NCI-H2081 (cell line): ENCODE measurements at regions not wholly inside any gene's neighbourhood (a gene's known extent, or its start where the extent isn't known, plus 50 kb on each side); places are given as distances from the start of the nearest gene placed in this dataset.
A peak's percentile ranks its signal among the peaks of the same experiment; 100 is the strongest.
"Not testable (repeated sequence)": the region's sequence is repeated elsewhere in the genome, so short reads cannot be mapped to it uniquely, and the experiment has no call there.

Experiments used
- DNase-seq, 2 experiments: peaks; one replicate each; lab custom pipeline; 2025; lab: John Stamatoyannopoulos, UW

DNA sequence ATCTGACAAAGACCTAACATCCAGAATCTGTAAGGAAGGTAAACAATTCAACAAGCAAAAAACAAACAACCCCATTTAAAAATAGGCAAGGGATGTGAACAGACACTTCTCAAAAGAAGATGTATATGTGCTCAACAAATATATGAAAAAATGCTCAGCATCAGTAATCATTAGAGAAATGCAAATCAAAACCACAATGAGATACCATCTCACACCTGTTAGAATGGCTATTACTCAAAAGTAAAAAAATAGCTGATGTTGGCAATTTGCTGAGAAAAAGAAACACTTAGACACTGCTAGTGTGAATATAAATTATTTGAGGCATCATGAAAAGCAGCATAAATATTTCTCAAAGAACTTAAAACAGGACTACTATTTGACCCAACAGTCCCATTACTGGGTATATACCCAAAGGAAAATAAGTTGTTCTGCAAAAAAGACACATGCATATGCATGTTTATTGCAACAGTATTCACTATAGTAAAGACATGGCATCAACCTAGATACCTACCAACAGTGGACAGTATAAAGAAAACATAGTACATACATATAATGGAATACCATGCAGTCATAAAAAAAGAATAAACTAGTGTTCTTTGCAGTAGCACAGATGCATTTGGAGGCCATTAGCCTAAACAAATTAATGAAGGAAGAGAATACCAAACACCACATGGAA lies 980.1 kb downstream of the KCNMA1 start:
- DNase-seq, result no peak

DNA sequence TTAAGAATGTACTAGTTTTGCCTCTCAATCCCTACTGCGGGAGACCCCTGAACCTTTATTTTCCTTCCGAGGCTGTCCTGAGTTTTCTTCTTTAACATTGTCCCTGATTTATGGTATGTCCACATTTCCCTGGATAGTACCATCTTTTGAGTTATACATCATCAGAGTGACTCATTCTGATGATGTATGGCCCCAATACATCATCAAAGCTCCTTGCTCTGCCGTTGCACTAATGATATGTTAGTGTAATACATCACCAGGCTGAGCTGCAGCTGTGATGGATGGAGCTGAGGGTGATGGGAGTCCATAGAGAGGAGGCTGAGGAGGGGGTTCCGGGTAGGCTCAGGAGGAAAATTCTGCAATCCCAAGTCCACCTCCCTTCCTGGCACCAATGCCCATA lies 986.5 kb downstream of the KCNMA1 start:
- no peak for DNase-seq

DNA sequence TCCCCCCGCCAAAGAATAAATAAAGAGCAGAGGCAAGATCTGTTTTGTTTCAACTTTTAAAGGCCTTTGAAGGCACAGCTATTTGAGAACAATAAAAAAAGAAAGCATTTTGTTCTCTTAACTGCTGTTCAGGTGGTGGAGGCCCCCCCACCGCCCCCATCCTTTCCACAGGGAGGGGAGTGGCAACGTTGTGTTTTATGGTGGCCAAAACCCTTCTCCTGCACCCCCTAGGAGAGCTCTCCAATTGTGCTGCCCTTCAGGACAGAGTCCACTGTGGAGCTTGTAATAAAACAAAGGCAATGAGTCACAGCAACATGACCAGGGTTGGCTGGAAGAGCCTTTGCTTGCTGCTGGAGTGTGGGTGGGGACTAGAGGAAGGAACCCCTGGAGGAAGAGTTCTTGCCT lies 987.9 kb downstream of the KCNMA1 start:
- no peak for DNase-seq

DNA sequence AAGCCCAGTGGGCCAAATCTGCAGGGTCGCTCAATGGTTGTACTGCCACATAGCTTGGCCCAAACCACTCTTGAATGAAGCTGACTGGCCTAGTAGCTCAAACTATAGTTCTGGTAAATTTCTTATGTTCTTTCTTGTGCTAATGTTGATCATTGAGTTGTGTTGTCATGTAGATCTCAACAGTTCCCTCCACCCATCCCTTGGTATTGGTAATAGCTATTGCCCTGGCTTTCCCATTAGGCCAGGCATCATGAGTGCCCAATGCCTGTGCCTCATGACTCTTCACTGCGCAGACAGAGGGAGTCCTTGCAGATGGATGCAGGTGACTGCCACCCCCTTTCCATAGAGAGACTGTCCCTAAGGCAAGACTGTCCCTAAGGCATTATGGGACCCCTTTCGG lies 988.4 kb downstream of the KCNMA1 start:
- no peak for DNase-seq

DNA sequence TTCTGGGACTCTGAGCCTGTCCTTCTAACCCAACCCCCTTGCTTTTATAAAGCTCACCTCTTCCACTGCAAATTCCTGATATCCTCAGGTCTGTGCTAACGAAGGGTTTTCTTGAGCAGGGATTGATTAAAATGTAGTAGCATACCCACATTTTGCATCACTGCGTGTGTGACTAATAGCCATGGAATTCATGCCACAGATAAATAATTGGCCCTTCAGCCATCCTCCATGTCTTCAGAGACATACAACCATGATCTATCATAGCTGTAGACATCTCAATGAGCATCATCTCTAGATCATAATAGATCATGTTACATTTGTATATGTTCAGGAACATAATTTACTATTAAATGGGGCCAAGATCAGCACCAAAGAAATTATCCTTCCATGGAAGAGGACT lies 990.3 kb downstream of the KCNMA1 start:
- no peak for DNase-seq

DNA sequence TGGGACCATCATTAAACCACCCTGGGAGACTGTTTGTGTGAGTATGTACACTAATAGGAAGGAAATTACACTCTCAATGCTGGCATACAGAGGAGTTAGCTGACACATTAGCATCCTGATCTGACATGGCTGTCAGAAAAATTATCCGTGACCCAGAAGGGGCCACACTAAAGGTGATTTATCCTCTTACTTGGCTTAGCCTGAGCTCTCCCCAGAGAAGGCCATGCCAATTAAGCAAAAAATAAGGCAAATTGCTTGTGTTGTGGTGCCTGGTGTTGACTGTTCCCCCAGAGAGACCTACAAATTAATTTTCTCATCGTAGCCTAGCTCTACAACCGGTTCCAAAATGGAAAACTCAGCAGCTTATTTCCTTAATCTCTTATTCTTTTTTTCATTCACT lies 992.3 kb downstream of the KCNMA1 start:
- no peak for DNase-seq

DNA sequence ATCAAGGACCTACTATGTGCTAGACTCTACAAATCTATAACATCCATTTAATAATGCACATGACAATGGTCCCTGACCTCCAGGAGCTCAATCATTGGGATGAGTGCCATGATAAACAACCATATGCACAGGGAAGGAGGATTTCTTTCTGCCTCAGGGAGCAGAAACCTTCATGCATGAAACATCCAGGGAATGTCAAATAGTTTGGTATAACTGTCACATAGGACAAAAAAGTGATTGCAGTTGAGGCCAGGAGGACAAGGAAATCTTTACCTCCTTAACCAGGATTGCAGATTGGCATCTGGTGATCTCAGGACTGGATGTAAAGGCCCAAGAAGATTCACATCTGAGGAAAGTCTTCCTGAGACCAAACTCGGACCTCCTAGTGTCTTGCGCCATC lies 993.1 kb downstream of the KCNMA1 start:
- DNase-seq, result no peak

DNA sequence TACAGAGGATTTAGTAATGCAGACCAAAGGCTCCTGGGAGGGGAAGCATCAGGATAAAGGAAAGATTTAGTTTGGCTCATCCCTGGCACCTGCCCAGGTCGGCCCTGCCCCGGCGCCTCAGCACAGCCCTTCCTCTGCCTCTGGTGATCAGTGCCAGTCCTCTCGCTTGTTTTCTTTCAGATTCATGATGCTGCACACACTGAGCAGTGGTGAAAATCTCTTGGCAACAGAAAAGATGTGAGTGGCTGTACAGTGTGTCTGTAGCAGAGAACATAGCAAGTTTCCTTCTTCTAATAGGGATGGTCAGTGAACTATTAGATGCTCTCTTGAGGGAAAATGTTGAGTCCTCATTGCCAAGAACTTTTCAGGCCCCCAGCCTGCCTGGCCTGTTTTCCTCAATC lies 994.1 kb downstream of the KCNMA1 start:
- peak in 1 of 2 experiments; percentile 6 for DNase-seq

DNA sequence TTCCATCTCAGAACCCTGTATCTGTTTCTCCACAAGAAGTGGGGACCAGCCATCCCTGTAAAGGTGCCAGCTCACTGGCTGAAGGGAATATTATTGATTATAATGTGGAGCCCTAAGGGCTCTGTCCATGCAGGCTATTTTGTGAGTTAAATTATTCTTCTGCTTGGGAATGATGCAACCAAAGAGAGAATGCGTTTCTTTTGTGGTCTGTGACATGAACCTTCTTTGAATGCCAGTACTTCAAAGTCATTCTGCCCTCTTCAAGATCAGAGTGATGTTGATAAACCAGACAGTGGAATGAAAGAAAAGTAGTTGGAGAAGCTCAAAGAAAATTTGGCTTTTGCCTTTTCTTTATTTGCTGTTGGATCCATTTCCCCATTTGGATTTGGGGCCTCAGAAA lies 995.2 kb downstream of the KCNMA1 start:
- DNase-seq, result no peak

DNA sequence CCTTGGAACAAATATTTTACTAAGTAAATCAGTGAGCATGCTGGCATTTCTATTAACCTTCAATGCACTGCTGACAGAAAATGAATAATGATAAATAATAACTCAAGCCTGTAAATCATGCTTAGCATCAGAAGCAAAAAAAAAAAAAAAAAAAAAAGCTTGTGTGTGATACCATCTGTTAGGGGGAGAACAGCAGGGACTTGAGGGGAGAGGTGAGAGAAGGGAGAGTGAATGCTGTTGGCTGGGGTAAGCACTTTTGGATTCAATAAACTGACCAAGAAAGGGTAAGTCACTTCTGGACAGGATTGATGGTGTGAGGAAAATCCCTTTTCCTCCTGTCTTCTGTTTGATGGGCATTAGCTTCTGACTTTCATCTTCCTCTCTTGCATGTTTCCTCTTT lies 996.4 kb downstream of the KCNMA1 start:
- no peak for DNase-seq

DNA sequence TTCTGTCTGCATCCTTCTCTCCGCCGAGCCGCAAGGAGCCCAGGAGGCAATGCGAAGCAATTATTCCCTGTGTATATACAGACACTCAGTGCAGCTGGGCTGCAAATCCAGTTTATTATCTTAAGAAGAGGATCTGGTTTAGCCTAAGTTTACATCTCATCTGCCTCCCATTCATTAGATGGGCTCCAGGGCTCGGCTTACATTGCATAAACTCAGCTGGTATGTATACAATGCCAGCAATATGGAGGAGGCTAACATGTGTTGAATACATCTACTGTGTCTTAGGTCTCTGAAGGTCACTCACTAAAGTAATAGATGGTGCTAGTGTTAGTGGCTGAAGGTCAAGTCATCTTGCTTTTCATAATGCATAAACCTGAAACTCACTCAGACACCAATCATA lies 996.8 kb downstream of the KCNMA1 start:
- DNase-seq, result no peak

DNA sequence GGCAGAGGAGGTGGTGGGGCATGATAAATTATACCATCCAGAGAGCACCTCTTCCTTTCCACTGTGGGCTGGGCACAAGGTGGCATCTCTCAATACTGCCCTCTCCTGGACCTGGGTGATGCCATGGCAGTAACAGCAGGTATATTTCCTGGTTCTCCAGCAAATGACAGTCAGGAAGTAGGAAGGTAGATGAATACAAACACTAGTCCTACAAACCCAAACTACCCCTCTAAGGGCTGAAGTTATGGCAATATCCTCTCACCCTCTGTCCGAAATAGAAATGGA lies 1004.9 kb downstream of the KCNMA1 start:
- DNase-seq, result peak; percentile 73 to 78

DNA sequence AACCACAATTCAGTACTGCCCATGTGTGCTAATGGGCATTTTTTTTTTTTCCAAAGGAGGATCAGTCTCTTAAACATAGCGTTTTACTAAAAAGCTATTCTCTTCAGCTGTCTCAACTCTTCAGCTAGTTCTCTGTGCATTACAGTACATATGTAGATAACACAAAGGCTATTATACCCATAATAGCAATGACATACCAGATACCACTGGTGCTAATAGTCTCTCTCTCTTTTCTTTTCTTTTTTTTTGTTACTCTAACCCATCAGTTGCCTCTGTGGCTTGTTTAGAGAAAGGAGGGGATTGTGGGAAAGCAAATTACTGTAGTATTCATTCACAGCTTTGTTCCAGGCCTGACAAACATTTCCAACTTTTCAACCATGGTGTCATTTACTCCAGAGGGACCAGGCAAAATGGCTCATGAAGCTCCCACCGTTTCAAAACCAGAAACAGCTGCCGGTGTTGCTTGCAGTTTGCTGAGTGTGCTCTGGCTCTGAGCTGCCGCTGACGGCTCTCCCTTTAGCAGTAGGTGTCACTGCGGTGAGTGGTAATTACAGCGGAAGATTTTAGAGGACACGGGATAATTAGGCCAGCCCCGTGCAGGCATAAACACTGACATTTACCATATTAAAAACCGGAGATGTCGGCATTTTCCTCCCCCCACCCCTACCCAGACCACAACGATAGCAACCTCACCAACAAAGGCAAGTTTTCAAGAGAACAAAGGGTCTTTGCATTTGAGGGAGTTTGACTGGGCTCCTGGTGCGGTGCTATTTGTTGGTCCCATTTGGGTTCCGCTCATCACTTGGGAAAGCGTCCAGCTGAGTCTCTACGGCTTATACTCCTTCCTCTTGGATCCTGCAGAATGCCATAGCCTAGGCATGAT lies 1005.5 kb downstream of the KCNMA1 start:
- peak; percentile 19 to 52 for DNase-seq

DNA sequence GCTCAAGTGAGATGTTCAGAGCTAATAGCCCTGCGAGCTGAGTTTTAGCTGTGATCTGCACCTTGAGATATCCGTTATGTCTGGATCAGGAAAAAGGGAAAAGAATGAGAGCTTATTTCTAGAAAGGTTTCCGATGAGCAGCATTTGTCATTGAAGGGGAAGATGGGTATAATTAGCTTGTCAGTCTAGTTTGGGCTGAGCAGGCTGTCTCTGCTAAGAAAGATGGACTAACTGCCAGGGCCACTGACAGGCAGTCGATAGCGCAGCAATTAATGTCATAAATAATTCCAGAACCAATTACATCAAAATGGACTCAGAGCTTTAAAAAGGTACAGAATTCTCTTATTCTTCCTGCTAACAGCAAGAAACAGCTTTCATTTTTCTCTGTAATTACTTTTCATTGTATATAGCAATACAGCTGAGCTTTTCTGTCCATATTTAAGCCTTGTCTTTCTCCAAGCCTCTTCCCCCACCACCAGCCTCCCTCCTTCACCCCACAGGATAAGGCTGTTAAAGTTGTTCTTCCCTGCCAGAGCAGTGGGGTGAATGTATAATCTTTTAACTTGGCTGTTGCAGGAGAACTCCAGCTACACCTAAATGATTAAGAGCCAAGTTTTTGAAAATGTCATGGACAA lies 1006.5 kb downstream of the KCNMA1 start:
- DNase-seq, result no peak

DNA sequence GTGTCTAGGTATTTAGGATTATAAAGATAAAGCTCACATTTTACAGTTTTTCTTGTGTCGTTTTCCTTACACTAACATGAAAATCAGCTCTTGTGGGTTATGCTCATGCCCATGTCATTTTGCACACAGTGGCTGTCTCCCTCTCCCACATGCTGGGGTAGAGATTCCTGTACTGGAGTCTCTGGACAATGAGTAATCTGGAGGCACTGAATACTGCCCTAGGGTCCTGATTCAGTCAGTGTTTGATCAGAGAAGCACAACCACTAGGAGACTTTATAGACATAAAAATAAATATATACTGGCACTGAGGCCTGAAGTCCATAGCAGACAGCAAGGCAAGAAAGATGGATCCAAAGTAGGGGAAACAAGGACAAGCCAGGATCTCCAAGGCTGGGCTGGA lies 1008.8 kb downstream of the KCNMA1 start:
- DNase-seq, result no peak

DNA sequence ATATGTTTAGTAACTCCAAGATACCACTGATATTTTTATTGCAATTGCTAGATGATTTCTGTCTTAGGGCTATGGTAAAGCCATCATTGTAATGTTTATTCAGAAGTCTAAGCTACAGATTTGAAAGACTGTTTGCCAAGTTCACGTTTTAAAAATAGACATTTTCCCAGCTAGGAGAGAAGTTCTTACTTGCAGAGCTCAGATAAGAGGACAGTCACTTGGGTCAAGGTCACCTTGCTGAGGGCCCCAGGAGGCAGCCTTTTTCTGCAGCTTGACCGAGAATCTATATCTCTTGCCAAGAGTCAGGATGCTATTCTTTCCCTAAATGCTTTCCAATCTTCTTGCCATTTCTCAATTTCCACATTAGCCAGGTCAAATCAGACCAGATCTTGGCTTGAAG lies 1011.2 kb downstream of the KCNMA1 start:
- DNase-seq, result no peak

DNA sequence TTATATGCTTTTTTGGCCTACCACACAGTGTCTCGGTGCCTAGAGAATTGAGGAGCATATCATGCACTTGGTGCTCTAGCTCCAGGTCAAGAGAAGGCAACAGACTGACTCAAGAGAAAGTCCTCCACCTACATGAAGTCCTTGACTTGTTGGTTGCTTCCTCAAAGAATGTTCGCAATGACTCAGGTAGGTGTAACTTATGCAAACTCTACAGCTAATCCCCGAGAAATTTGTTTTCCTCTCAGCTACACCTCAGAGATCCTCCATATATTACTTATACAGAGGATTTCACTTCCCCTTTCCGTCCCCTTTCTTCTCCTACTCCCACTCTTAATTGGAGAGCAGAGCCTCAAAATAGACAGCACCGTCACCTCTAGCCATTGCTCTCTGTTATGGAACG lies 1013.1 kb downstream of the KCNMA1 start:
- DNase-seq, result no peak

DNA sequence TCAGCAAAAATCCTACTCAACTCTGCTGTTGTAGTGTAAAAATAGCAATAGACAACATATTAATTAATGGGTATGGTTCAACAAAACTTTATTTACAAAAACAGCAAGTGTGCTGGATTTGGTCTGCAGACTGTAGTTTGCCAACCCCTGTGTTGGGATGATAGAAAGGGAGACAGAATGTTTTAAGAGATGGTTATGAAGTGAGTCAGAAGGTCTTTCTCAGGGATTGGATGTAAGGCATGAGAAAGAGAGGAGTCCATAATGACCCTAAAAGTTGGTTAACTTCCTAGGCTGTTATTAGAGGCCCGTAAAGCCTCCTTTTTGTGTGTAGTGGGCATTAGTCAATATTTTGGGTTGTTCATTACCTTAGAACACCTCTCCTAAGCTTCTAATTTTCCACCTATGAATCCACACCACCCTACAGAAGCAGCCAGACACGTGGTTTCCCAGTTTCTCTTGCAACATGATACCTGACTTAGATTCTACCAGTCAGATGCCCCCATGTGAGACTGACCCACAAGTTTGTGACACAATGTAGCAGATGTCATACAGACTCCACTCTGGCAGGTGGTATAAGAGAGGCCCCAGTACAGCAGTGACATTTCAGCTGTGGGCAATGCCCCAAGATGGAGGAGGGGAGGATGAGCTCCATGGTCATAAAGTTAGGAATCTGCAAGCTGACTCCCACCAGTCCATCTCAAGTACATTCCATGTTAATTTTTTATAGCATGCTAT lies 1015.6 kb downstream of the KCNMA1 start:
- DNase-seq, result no peak

DNA sequence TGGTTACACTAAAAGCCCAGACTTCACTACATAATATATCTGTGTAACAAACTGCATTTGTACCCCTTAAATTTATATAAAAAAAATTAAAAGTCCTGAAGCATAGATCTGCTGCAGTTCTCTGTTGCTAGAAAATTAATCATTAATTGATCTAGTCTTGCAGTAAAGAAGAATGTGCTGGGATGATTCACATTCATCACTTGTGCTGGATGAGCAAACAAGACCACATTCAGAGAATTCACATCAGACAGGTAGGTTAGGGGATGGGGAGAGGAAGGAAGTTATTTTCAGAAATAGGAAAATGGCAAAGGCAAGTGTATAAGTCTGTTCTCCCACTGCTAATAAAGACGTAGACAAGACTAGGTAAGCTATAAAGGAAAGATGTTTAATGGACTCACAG lies 1019.0 kb downstream of the KCNMA1 start:
- no peak for DNase-seq

DNA sequence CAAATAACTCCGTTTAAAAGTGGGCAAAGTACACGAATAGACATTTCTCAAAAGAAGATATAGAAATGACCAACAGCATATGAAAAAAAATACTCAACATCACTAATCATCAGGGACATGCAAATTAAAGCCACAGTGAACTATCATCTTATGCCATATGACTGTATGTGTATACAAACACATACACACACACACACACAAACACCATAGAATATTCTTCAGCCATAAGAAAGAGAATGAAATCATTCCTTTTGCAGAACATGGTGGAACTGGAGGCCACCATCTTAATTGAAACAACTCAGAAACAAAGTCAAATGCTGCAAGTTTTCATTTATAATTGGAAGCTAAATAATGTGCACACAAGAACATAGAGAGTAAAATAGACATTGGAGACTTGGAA lies 1019.4 kb downstream of the KCNMA1 start:
- no peak for DNase-seq

DNA sequence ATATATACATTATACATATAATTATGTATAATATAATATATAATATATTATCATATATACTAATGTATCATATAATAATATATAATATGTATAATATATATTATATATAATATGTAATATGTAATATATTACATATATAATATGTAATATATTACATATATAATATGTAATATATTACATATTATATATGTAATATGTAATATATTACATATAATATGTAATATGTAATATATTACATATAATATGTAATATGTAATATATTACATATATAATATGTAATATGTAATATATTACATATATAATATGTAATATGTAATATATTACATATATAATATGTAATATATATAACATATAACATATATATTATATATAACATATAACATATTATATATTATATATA lies 1020.9 kb downstream of the KCNMA1 start:
- DNase-seq, result not testable (repeated sequence)

DNA sequence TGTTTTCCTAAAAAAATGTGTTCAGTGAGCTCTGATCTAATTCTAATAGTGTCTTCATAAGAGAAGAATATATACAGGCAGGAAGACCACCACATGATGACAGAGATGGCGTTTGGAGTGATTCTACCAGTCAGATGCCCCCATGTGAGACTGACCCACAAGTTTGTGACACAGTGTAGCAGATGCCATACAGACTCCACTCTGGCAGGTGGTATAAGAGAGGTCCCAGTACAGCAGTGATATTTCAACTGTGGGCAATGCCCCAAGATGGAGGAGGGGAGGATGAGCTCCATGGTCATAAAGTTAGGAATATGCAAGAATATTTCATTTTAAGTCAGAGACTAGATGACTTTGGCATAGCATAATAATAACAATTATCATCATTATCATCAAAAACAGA lies 1022.6 kb downstream of the KCNMA1 start:
- no peak for DNase-seq
